ENCODE measurements at regions not wholly inside any gene's neighbourhood (a gene's known extent, or its start where the extent isn't known, plus 50 kb on each side); places are given as distances from the start of the nearest gene placed in this dataset.
"Not testable (repeated sequence)": the region's sequence is repeated elsewhere in the genome, so short reads cannot be mapped to it uniquely, and the experiment has no call there.

DNA sequence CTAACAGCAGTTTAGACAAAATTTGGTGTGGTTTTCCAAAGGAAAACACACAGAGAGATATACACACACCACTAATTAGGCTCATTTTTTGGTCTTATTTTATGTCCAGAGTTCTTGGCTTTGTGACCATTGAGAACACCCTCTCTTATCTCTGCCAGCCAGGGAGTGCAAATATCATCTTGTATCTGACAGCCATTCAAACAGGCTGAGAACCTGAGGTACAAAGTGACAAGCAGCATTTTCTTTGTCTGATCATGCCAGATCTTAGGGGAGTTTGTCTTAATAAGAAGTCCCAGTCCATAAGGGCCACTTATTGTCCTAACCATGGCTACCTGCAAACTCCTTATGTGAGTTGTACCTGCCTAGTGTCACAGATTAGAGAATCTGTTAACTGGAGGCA, 1165.2 kb downstream of the BRINP3 start:
- TF ChIP-seq, protein P1, sequence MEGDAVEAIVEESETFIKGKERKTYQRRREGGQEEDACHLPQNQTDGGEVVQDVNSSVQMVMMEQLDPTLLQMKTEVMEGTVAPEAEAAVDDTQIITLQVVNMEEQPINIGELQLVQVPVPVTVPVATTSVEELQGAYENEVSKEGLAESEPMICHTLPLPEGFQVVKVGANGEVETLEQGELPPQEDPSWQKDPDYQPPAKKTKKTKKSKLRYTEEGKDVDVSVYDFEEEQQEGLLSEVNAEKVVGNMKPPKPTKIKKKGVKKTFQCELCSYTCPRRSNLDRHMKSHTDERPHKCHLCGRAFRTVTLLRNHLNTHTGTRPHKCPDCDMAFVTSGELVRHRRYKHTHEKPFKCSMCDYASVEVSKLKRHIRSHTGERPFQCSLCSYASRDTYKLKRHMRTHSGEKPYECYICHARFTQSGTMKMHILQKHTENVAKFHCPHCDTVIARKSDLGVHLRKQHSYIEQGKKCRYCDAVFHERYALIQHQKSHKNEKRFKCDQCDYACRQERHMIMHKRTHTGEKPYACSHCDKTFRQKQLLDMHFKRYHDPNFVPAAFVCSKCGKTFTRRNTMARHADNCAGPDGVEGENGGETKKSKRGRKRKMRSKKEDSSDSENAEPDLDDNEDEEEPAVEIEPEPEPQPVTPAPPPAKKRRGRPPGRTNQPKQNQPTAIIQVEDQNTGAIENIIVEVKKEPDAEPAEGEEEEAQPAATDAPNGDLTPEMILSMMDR (IDR thresholded peaks at IDR 0.05), result no peak
- no peak for DNase-seq (ENCODE audit: low spot score)
- ATAC-seq (ENCODE audit: low FRiP score), result no peak

DNA sequence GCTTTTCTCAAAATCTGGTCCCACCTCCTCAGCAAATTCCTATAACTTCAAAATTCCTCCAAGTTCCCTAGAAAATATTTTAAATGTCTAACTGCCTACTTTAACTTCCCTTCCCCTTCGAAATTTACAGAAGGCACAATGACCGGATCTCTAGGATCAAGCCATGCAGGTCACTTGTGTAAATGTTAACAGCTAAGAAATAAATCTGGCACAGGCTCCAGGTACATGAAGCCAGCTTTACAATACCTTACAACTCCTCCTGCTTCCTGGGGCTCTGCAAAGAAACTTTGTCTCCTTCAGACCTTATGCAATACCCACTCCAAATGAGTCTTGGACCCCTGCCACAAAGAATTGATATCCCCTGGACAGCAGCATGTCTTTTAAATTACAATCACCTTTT, 1164.2 kb downstream of the BRINP3 start:
- DNase-seq (ENCODE audit: low spot score) (no peak), ATAC-seq (ENCODE audit: low FRiP score) (no peak)
- TF ChIP-seq, protein P1 (IDR thresholded peaks at IDR 0.05), result no peak

DNA sequence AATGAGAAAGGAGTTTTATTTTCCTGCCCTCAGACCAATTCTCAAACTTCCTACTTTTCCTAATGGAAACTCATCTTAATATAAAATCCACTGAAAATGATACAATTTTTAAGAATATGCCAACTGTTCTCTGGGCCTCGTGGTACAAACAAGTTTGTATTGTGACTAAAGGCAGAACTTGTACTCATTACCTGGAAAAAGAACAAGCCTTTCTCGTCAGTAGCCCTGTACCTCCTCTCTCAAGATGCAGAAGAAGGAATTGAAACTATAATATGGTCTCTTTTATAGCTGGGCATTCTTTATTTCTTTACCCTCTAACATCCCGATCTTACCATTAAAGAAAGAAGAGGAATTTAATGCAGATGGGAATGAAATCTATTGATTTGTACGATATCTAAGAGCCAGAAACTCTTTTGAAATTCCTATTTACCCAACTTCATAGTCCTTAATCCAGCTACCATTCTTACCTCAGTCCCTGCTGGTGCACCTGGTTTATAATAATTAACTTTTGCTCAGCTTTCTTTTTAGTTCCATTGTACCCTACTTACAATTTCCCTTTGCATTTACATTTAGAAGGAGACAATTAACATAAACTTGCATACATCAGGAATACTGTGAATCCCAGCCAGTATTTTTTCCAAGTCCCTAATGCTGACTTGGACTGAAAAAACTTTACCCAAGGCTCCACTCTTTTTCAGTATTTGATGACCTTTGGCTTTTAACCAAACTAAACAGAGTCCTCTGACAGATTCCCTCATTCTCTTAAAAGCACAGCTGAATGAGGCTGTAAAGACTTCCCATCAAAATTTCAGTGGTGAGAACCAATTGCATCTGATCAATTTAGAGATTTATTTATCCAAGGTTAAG, 1162.4 kb downstream of the BRINP3 start:
- TF ChIP-seq, protein P1 (IDR thresholded peaks at IDR 0.05), result no peak
- ATAC-seq (ENCODE audit: low FRiP score) (no peak), DNase-seq (ENCODE audit: low spot score) (no peak)

DNA sequence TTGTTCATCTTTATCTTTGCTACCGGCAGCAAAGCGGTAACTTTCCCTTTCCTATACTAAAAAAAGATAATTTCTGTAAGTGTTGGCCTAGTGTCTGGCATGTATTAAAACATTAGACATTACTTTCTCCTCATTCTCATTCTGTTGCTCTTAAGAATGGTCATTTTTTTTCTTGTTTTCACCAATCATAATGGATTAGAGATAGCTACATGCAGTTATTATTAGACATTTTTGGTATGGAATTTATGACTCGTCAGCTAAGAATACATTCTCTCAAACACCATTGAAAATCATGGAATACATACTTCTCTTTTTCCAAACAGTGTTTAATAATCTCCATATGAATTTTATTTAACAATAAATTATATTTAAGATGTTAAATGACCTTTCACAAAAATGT, 1154.6 kb downstream of the BRINP3 start:
- TF ChIP-seq, protein P1 (IDR thresholded peaks at IDR 0.05), result no peak
- ATAC-seq (ENCODE audit: low FRiP score) (no peak), DNase-seq (ENCODE audit: low spot score) (no peak)

DNA sequence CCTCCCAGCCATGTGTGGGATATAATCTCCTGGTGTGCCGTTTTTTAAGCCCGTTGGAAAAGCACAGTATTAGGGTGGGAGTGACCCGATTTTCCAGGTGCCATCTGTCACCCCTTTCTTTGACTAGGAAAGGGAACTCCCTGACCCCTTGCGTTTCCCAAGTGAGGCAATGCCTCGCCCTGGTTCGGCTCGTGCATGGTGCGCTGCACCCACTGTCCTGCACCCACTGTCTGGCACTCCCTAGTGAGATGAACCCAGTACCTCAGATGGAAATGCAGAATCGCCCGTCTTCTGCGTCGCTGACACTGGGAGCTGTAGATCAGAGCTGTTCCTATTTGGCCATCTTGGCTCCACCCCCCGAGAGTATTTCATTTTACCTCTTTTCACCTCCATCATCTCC, 1146.6 kb downstream of the BRINP3 start:
- ATAC-seq (ENCODE audit: low FRiP score); DNase-seq (ENCODE audit: low spot score): not testable (repeated sequence)

DNA sequence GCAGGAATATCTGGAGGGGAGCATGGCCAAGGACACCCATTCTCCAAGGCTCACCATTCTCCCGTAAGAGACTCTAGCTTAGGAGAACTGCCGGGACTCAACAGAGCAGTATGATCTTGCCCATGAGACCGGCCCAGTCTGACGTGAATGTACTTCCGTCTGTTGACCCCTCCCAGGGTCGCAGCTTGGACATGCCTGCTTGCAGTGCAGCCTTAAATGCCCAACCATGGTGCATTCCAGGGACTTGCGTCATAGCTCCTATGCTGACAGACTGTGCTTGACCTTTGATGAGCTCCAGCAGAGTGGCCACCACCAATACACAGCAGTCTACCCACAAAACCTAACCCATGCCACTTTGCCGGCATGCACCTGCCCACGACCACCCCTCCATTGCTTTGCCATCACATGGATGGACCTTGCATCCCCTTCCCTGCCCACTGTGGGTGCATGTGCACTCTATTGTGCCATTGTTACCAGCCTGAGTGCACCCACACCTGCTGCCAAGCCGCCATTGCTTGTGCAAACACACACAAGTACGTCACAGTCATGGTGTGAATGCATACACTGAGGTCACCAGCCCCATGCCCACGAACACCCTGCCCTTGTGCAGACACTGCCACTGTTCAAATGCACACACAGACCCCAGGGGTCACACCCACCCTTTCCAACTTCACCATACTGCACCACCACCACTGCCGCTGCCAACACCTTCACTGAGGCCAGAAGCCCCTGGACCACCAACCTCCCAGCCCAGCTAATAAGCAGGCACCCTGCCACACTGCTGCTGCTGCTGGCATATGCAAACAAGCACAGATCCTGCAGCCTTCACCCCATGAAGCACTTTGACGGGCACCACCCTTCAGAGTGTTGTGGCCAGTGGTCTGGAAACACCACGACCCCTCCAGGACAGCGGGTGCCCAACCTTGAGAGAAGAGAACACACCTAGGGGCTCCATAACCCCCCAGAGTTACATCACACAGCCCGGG, 1141.3 kb downstream of the BRINP3 start:
- ATAC-seq (ENCODE audit: low FRiP score) (no peak), DNase-seq (ENCODE audit: low spot score) (no peak)
- TF ChIP-seq, protein P1 (IDR thresholded peaks at IDR 0.05), result no peak

DNA sequence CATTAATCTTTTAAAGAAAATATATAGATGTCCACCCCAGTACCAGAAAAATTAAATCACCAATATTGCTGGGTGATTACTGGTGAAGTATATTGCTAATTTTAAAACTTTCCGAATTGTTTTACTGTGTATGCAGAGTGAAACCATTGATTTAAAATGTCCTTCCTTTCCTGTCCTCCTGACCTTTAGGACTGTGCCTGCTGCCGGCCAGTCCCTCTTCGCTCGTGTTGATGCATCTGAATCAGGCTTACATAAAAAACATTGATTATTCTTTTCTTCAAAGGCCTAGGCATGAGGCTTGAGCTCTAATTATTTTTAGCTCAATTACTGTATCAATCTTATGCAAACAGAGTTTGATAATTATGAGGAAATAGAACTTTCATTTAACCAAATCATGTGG, 1128.1 kb downstream of the BRINP3 start:
- TF ChIP-seq, protein P1 (IDR thresholded peaks at IDR 0.05), result no peak
- DNase-seq (ENCODE audit: low spot score) (no peak), ATAC-seq (ENCODE audit: low FRiP score) (no peak)

All from omental fat pad (tissue), 3 donors.